Activated naive CD4-positive, alpha-beta T cell treated with anti-CD3 and anti-CD28 coated beads, Interleukin-2, amount 50 U/mL, for 16 hours (primary cell): ENCODE measurements at regions not wholly inside any gene's neighbourhood (a gene's known extent, or its start where the extent isn't known, plus 50 kb on each side); places are given as distances from the start of the nearest gene placed in this dataset.

ENCODE experiments used
- DNase-seq: peaks from one replicate; pipeline ENCODE4 v3.0.0-alpha.2; 2020

GRCh38 chr4:43244688-43245382 is 352.3 kb downstream of the GRXCR1 start:
- DNase-seq, result no peak

DNA sequence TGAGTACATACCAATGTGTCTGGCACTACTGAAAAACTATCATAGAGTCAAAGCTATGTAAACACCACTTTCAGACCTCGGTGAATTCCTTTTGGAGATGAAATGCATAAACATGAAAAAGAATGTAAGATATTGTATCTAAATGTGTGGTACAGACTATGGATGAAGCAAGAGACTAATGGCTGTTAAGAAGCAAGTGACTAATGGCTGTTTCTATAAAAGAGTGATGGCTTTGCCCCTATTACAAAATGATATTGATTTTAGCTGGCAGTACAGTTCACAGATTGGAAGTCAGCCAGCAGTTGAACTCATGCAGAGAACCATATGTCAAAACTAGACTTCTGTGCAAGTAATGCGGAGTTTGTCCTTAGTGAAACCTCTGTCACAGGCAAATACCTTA is 359.3 kb downstream of the GRXCR1 start:
- DNase-seq, result no peak

GRCh38 chr4:43253541-43253940 is 361.0 kb downstream of the GRXCR1 start:
- DNase-seq, result no peak

DNA sequence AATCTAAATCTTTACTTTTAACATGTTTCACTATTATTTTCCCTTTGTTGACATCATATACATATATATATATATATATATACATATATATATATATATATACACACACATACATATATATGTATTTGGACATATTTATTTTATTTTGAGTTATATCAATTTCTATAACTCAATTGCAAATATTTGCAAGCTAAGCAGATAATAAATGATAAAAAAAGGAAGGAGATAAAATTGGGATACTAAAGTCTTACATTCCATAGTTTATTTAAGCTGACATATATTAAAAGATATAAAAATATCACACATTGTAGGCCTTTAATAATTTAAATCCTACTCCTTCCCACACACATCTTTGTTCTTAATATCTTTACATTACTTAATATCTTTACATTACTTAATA is 372.2 kb downstream of the GRXCR1 start:
- no peak for DNase-seq

DNA sequence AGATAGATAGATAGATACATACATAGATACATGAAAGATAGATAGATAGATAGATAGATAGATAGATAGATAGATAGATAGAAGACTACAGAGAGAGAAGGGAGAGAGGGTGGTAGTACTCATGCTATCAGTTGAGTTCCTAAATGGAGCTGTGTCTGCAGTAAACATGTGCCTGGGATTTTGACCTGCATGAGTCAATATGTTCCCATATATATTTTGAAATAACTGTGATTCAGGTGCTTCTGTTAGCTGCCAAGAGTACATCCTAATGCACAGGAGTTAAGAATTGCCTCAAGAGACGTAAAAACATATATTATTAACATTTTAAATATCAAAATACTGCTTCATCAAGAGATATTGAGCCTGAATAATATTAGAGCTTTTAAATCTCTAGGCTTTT is 379.4 kb downstream of the GRXCR1 start:
- no peak for DNase-seq

DNA sequence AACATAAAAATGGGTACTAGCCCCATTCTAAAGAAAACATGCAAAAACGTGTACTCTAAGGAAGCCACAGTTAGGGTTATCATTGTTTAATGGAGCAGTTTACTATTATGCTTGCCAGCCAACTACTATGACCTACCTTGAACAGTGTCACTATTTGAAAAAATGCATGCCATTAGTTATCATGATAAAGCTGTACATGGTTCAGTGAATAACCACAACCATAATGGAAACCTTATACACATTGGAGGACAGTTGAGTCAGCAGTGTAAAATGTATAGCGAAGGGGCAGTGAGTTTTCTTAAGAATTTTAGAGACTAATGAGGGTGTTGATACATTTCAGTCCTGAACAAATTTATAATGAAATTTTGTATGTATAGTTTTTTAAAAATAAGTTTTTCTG is 381.9 kb downstream of the GRXCR1 start:
- no peak for DNase-seq

GRCh38 chr4:43275779-43276178 is 383.3 kb downstream of the GRXCR1 start:
- no peak for DNase-seq

DNA sequence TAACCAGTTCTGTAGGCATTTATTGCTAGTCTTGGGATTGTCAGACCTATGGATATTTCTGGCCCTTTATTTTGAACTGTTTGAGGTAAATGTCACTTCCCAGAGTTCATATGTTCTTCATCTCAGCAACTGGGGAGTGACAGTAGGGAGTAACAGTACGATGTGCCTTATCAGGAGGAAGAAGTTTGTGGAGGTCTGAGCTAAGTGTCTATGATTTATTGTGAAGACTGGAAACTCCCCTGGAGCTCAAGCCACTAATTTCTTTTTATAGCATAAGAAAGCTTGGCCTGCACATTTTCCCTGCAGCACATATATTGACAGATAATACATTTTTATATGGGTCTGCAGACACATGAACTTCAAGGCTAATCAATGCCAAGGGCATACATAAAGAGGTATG is 383.8 kb downstream of the GRXCR1 start:
- DNase-seq, result no peak

- DNase-seq, result no peak
Measured at GRCh38 chr4:43277003-43277402, 384.5 kb downstream of the GRXCR1 start.

DNA sequence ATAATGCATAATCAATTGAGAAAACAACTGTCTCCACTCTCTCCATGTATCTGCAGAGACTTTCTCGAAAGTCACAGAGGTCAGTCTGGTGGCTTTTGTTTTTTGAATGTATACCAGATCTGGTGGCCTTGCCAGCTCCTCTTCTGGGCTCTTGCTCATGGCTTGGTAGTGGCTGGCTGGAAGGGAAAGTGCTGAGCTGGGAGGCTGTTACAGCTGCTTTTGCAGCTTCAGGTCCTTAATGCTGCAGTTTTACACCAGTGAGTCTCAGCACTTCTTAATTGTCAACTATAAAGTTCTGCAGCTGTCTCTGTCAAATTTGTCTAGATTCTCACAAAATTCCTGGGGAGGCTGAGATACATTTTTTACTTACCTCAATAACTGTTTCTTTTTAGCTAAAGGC is 390.0 kb downstream of the GRXCR1 start:
- no peak for DNase-seq

DNA sequence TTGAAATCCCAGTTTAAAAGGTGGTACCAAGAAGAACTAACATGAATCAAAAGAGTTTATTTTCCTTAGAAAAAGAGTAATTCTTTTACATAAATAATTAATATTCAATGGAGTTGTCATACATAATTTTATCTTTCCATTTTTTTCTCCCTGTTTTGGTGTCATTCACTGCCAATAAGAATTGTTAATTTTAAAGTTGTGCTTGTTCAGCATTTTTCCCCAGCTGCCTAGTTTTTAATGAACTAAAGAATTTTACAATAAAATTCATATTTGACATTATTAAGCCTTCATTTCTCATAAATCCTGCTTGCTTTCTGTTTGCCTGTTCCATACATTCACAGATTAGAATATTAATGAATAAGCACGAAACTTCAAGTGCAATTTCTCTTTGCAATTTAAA is 393.6 kb downstream of the GRXCR1 start:
- no peak for DNase-seq

- no peak for DNase-seq
Measured at GRCh38 chr4:43296946-43297528, 404.5 kb downstream of the GRXCR1 start.

GRCh38 chr4:43316813-43317212 is 424.3 kb downstream of the GRXCR1 start:
- DNase-seq, result no peak

GRCh38 chr4:43325220-43325967 is 432.9 kb downstream of the GRXCR1 start:
- DNase-seq, result no peak

DNA sequence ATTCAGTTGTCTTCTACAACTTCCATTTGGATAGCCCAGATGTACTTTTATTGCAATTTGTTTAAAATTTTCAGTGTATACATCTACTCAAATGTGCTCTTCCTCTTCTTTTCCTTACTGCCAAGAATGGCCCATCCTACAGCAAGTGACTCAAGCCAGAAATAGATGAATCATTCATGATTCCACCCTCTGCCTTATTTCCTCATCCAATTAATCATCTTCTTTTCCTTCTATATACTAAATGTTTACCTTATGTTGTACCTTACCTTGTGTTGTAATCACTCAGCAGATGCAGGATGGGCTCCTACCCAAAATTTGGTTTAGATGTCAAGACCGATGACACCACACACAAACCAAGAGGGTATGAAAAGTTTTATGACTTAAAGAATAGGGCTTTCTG is 437.8 kb downstream of the GRXCR1 start:
- no peak for DNase-seq

DNA sequence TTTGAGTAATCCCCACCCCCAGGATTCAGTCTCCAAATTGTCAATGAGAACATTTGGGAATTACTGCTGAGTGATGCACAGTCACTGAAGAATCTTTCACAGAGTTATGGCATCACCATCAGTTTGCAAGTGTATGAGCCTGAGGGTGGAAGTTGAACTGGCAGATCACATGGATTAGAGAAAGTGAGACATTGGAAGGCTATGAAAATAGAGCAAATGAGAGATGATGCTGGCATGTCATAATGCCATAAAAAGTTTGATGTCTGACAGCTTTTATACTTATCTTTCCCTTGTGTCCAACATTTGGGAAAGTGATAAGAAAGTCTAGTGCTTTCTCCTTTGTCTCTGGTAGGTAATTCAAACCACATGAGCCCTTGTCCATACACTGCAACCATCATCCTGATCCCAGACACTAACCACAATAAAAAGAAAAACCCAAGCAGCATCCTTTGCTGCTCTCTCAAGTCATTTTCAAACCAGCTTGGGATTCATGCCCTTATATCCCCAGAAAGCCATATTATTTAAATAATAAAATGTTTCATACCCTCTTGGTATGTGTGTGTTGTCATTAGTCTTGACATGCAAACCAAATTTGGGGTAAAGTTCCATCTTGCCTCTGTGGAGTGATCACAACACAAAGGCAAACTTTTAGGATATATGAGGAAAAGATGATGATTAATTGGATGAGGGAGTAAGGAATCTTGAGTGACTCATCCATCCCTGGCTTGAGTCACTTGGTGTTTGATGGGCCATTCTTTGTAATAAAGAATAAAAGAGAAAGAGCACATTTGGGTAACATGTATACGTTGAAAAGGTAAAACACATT is 438.9 kb downstream of the GRXCR1 start:
- DNase-seq, result no peak

DNA sequence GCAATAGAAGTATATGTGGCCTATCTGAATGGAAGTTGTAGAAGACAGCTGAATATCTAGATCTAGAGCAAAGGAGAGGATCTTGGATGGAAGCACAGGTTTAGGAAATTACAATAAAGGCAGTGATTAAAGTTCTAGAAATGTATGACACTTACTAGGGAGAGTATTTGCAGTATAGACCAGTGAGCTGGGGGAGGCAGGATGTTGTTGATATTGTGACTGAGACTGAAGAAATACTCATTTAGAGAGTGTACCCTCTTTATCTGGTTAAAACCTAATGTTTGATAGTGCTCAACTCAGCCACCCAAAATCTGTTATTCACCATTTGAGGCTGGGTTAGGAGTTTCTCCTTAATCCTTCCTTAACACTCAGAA is 439.5 kb downstream of the GRXCR1 start:
- DNase-seq, result no peak

DNA sequence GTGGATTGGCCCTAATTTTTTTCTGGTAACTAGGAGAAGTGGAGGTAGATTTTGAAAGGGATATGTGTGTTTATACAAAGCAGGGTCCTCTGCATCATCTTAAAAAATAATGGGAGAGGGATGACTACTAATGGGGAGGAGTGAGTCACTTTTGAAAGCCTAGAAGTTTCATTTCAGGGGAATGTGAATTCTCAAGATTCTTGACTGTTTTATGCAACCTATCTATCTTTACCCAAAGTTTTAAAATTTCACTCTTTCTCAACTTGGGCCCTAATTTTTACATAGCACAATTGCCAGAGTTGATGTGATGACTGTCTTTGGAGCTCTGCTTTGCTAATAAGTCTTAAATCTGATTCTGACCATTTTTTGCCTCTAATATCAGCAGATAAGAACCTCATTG is 445.2 kb downstream of the GRXCR1 start:
- no peak for DNase-seq

DNA sequence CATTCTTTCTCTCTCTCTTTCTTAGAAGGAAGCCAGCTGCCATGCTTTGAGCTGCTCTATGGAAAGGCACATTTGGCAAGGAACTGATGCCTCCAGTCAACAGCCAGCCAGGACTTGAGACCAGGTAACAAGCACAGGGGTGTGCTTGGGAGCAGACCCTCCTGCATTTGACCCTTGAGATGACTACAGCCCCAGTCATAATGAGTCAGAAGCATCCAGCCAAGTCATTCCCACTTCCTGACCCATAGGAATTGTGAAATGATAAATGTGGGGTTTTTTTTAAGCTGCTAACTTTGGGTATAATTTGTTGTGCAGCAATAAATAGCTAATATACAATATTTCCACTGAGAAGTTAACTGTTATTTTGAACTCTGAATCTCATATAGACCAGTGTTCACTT is 446.9 kb downstream of the GRXCR1 start:
- DNase-seq, result no peak

DNA sequence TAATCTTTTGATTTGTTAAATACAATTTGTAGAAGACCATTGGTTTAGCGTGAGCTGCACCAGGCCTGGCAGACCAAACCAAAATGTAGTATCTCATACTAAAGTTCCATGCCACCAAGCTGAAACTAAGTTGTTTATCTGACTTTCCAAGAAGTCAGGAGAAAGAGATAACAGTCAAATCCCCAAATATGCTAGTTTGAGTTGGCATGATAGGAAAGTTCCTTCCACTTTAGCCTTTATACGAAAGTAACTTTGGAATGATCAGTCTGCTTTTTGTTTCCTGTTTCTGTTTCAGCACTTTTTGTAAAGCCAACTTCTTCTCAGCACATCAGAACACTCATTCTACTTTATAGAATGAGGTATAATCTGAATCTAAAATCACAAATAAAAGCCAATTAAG is 449.2 kb downstream of the GRXCR1 start:
- DNase-seq, result no peak

DNA sequence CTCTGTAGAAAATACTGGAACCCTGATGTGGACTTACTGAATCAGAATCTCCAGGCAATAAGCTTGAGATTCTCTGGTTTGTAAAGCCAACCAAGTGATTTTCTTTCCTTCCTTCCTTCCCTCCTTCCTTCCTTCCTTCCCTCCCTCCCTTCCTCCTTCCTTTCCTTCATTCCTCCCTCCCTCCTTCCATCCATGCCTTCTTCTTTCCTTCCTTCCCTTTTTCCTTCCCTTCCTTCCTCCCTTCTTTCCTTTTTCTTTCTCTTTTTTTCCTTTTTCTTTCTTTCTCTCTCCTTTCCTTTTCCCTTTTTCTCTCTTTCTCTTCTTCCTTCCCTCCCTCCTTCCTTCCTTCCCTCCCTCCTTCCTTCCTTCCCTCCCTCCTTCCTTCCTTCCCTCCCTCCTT is 450.8 kb downstream of the GRXCR1 start:
- no peak for DNase-seq

DNA sequence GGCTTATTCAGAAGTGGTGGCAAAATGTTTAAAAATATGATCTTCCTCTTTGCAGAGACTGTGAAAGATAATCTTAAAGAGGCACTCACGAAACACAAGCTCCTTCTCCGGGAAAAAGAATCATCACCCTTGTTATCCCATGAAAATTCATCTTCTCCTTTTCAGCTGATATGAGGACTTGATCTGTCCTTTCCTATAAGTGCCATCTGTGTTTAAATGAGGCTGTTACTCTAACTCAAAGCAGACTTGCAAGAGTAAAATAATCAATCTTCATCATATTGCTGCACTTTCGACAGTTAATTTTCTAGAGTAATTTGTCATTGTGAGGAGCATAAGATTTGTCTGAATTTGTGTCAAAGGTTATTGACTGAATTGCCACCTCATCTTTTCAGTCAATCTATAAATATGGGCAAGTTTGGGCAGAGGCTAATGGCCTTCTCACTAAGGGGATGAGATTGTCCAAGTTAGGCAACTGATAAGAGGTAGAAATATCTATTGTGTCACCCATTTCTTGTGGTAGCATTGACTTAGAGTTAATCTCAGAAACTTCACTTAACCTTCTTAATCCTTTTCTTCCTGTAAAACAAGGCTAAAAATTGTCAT is 452.9 kb downstream of the GRXCR1 start:
- no peak for DNase-seq

DNA sequence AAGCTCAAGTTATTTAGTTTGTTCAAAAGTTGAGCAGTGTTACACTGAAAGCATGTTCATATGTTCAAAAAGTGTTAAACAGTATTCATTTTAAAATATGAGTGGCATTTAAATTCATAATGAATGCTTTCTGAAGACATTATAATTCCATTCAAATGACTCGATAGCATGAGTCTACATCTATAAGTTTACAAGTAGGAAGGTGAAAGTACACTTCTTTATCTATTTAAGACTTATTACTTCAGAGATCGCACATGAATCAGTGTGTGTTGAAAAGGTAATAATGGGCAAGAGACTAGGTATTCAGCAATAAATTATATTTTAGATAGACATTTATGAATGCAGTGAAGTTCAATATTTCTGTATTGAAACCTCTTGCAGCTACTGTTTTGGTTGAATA is 456.1 kb downstream of the GRXCR1 start:
- DNase-seq, result no peak
